ENCODE measurements at regions not wholly inside any gene's neighbourhood (a gene's known extent, or its start where the extent isn't known, plus 50 kb on each side); places are given as distances from the start of the nearest gene placed in this dataset.

DNA sequence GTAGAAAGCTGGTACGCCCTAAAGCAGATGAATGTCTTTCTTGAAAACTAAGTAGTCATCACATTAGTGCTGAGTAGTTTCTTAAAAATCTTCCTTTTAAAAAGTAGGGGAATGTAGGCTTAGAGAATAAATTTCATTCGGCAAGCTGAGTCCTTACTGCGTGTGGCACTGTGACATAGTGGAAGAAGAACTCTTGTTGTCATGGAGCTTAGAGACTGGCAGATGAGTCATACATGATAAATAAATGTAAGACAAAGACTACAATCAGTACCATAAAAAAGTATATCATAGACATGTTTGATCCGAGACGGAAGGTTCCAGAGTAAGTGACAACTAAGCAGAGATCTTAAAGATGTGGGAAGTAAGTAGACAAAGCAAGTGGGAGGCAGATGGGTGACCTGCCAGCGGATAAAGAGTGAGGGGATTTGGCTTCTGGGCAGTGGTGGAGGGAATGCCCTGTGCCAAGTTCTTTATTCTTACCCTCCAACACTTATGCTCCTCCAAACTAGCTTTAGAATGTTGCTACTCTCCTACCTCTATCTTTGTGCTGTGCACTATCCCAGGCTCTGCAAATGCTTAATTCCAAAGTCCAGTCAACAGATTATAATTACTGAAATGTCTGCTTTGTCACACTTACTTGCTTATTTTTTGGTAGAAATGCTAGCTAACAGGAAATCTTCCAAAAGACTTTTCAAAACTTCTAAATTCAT, 608.5 kb upstream of the USP24 start:
- ATAC-seq (no peak), DNase-seq (ENCODE audit: low spot score) (no peak)
- H3K4me1 Mint-ChIP-seq, result no peaks in the 10 kb centered on the region
- H3K4me3 Mint-ChIP-seq, result no peak overlapping the region
- H3K36me3 Mint-ChIP-seq, result no peaks in the 10 kb centered on the region
- CTCF ChIA-PET, result interaction anchor here (1.0 kb wide), 1 partner anchor 37 kb away, joined by 3 read pairs; no protein-coding TSS in a partner anchor
- no peaks in the 10 kb centered on the region for H3K27me3 Mint-ChIP-seq (ENCODE audit: low read depth)
- POLR2A ChIA-PET, result no interaction called here
- H3K9me3 Mint-ChIP-seq, result peaks cover 3% of the 10 kb centered on the region; the same call in 1 of the 2 replicates
- TF ChIP-seq HMGA2 (CRISPR knock-in tag; IDR thresholded peaks at IDR 0.05) (no peak), E2F1 (CRISPR knock-in tag; IDR thresholded peaks at IDR 0.05) (no peak)
- H3K27ac Mint-ChIP-seq, result no peak overlapping the region

- no peak overlapping the region for H3K4me3 Mint-ChIP-seq
- H3K27me3 Mint-ChIP-seq (ENCODE audit: low read depth), result no peaks in the 10 kb centered on the region
- H3K9me3 Mint-ChIP-seq, result peaks cover 3% of the 10 kb centered on the region; the same call in 1 of the 2 replicates
- no peaks in the 10 kb centered on the region for H3K4me1 Mint-ChIP-seq
- H3K36me3 Mint-ChIP-seq, result no peaks in the 10 kb centered on the region
- ChIA-PET POLR2A (no interaction called here), CTCF (interaction anchor here (1.0 kb wide), 1 partner anchor 38 kb away, joined by 3 read pairs; no protein-coding TSS in a partner anchor)
- TF ChIP-seq, protein P1, sequence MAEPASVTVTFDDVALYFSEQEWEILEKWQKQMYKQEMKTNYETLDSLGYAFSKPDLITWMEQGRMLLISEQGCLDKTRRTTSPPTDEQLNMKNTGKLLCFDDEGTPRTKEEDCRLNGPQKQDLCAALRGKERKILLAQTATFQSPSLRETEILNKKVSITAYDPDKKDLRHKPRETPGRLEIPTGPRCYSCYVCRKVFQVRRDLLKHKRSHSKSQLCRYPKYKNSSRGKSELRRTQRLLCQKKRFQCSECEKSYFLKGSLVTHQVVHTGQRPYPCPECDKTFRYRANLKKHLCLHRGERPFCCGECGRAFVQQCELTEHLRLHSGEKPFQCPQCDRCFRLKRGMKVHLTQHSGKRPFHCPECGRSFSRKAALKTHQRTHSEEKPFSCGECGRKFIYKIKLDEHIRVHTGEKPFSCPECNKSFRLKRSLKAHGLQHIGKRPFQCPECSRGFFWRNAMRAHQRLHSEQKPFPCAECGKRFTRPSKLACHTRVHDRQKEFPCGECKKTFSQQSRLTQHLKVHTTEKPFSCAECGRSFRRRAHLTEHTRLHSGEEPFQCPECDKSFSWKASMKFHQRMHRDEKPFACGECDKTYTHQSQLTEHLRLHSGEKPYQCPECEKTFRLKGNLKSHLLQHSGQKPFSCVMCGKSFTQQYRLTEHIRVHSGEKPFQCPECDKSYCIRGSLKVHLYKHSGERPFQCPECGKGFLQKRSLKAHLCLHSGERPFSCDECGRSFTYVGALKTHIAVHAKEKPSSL (CRISPR knock-in tag; conservative IDR thresholded peaks at IDR 0.05), result no peak
- no peak overlapping the region for H3K27ac Mint-ChIP-seq
- ATAC-seq, result no peak
- no peak for DNase-seq (ENCODE audit: low spot score)
Observed at GRCh38 chr1:55822891-55823290, 607.7 kb upstream of the USP24 start.

- Mint-ChIP-seq H3K4me3 (no peak overlapping the region), H3K27me3 (ENCODE audit: low read depth) (no peaks in the 10 kb centered on the region), H3K4me1 (no peaks in the 10 kb centered on the region; the same call in 1 of the 2 replicates), H3K9me3 (no peaks in the 10 kb centered on the region), H3K36me3 (no peaks in the 10 kb centered on the region), H3K27ac (no peak overlapping the region)
- ATAC-seq (no peak), DNase-seq (ENCODE audit: low spot score) (no peak)
- ChIA-PET POLR2A (no interaction called here), CTCF (interaction anchor here (0.7 kb wide), 1 partner anchor 131 kb away, joined by 3 read pairs; no protein-coding TSS in a partner anchor)
- TF ChIP-seq NFE2L1 (CRISPR knock-in tag; IDR thresholded peaks at IDR 0.05) (no peak), ZNF121 (CRISPR knock-in tag; IDR thresholded peaks at IDR 0.05) (no peak), ETV6 (CRISPR knock-in tag; IDR thresholded peaks at IDR 0.05) (no peak)
Observed at GRCh38 chr1:55821234-55821633, 606.1 kb upstream of the USP24 start.

- Mint-ChIP-seq H3K4me3 (no peak overlapping the region), H3K4me1 (no peaks in the 10 kb centered on the region; the same call in 1 of the 2 replicates), H3K9me3 (no peaks in the 10 kb centered on the region), H3K27me3 (ENCODE audit: low read depth) (no peaks in the 10 kb centered on the region), H3K36me3 (no peaks in the 10 kb centered on the region), H3K27ac (no peak overlapping the region)
- ChIA-PET POLR2A (no interaction called here), CTCF (no interaction called here)
- ATAC-seq (no peak), DNase-seq (ENCODE audit: low spot score) (no peak)
- TF ChIP-seq, protein P2, sequence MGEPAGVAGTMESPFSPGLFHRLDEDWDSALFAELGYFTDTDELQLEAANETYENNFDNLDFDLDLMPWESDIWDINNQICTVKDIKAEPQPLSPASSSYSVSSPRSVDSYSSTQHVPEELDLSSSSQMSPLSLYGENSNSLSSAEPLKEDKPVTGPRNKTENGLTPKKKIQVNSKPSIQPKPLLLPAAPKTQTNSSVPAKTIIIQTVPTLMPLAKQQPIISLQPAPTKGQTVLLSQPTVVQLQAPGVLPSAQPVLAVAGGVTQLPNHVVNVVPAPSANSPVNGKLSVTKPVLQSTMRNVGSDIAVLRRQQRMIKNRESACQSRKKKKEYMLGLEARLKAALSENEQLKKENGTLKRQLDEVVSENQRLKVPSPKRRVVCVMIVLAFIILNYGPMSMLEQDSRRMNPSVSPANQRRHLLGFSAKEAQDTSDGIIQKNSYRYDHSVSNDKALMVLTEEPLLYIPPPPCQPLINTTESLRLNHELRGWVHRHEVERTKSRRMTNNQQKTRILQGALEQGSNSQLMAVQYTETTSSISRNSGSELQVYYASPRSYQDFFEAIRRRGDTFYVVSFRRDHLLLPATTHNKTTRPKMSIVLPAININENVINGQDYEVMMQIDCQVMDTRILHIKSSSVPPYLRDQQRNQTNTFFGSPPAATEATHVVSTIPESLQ (CRISPR knock-in tag; IDR thresholded peaks at IDR 0.05), result no peak
- TF ChIP-seq USF2 (CRISPR knock-in tag; IDR thresholded peaks at IDR 0.05) (no peak), PREB (CRISPR knock-in tag; IDR thresholded peaks at IDR 0.05; ENCODE audit: borderline replicate concordance) (no peak), ATF1 (CRISPR knock-in tag; IDR thresholded peaks at IDR 0.05) (no peak), ZNF317 (CRISPR knock-in tag; IDR thresholded peaks at IDR 0.05; ENCODE audit: borderline replicate concordance, low read depth) (no peak), ZNF138 (CRISPR knock-in tag; conservative IDR thresholded peaks at IDR 0.05) (no peak), SP1 (CRISPR knock-in tag; conservative IDR thresholded peaks at IDR 0.05) (no peak), SMAD4 (CRISPR knock-in tag; IDR thresholded peaks at IDR 0.05) (no peak), ZNF396 (CRISPR knock-in tag; IDR thresholded peaks at IDR 0.05; ENCODE audit: borderline replicate concordance) (no peak), GABPB1 (CRISPR knock-in tag; IDR thresholded peaks at IDR 0.05) (no peak), GRHL2 (CRISPR knock-in tag; IDR thresholded peaks at IDR 0.05; ENCODE audit: insufficient replicate concordance, severe bottlenecking) (no peak), PRRX2 (CRISPR knock-in tag; IDR thresholded peaks at IDR 0.05) (no peak), ELF4 (CRISPR knock-in tag; IDR thresholded peaks at IDR 0.05; ENCODE audit: low read depth) (no peak), NFATC4 (CRISPR knock-in tag; IDR thresholded peaks at IDR 0.05) (no peak)
- TF ChIP-seq, protein P3, sequence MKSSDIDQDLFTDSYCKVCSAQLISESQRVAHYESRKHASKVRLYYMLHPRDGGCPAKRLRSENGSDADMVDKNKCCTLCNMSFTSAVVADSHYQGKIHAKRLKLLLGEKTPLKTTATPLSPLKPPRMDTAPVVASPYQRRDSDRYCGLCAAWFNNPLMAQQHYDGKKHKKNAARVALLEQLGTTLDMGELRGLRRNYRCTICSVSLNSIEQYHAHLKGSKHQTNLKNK (CRISPR knock-in tag; IDR thresholded peaks at IDR 0.05), result no peak
Observed at GRCh38 chr1:55820501-55820900, 605.3 kb upstream of the USP24 start.
